ENCODE measurements at regions not wholly inside any gene's neighbourhood (a gene's known extent, or its start where the extent isn't known, plus 50 kb on each side); places are given as distances from the start of the nearest gene placed in this dataset.

GRCh38 chr5:91998774-91999173 is 615.7 kb upstream of the ARRDC3 start:
- TF ChIP-seq CTCF (conservative IDR thresholded peaks at IDR 0.05; ENCODE audit: low read length) = no peak
- TF ChIP-seq EZH2phosphoT487 (IDR thresholded peaks at IDR 0.05; ENCODE audit: borderline replicate concordance) = no peak

All from Loucy (cell line).